GM23338 (cell line): ENCODE measurements at regions not wholly inside any gene's neighbourhood (a gene's known extent, or its start where the extent isn't known, plus 50 kb on each side); places are given as distances from the start of the nearest gene placed in this dataset.

Experiments
- ATAC-seq: fragments of 200-7000 bp; cut with Tn5 transposase; 3 replicates; pipeline ENCODE4 v1.9.1; 2020
- DNase-seq: peaks from one replicate; pipeline ENCODE4 v3.0.0-alpha.2; 2015; ENCODE audit warnings: low spot score
- H2AFZ ChIP-seq: fragments of 200-600 bp; sonication (generic); 2 replicates; pipeline ENCODE4 v1.8.0; 2016; ENCODE audit warnings: antibody characterized with exemption, mild to moderate bottlenecking, moderate library complexity
- H3F3A ChIP-seq: fragments of 200-600 bp; sonication (generic); replicated peaks from 2 replicates; pipeline ENCODE4 v1.8.0; 2017; ENCODE audit warnings: antibody characterized with exemption, mixed run types, low read depth
- H3K27ac ChIP-seq: fragments of 200-600 bp; sonication (generic); 2 replicates; pipeline ENCODE4 v1.6.1; 2016; ENCODE audit warnings: low read depth
- H3K27me3 ChIP-seq: fragments of 200-600 bp; sonication (generic); 2 replicates; pipeline ENCODE4 v1.8.0; 2016; ENCODE audit warnings: mild to moderate bottlenecking, mixed run types, moderate library complexity; ENCODE audit not compliant: insufficient read depth
- H3K36me3 ChIP-seq: fragments of 200-600 bp; sonication (generic); 2 replicates; pipeline ENCODE4 v1.8.0; 2016; ENCODE audit warnings: mild to moderate bottlenecking; ENCODE audit not compliant: insufficient read depth
- H3K4me1 ChIP-seq: fragments of 200-600 bp; sonication (generic); 2 replicates; pipeline ENCODE4 v1.8.0; 2016; ENCODE audit warnings: mild to moderate bottlenecking, moderate library complexity; ENCODE audit not compliant: insufficient read depth
- H3K4me2 ChIP-seq: fragments of 200-600 bp; sonication (generic); 2 replicates; pipeline ENCODE4 v1.7.1; 2017; ENCODE audit warnings: mixed run types
- H3K4me3 ChIP-seq: fragments of 200-600 bp; sonication (generic); 2 replicates; pipeline ENCODE4 v1.6.1; 2016; ENCODE audit warnings: mixed run types
- H3K79me2 ChIP-seq: fragments of 200-600 bp; sonication (generic); replicated peaks from 2 replicates; pipeline ENCODE4 v1.8.0; 2017; ENCODE audit warnings: mild to moderate bottlenecking; ENCODE audit not compliant: insufficient read depth
- H3K9me2 ChIP-seq: fragments of 200-600 bp; sonication (generic); 2 replicates; pipeline ENCODE4 v1.8.0; 2017; ENCODE audit not compliant: insufficient read depth
- H4K20me1 ChIP-seq: fragments of 200-600 bp; sonication (generic); replicated peaks from 2 replicates; pipeline ENCODE4 v1.8.0; 2017; ENCODE audit warnings: mild to moderate bottlenecking; ENCODE audit not compliant: insufficient read depth
- H3K27ac Mint-ChIP-seq: 2 replicates; pipeline ENCODE4 v1.8.0; 2020; ENCODE audit warnings: inconsistent platforms, mild to moderate bottlenecking, moderate library complexity, mixed read lengths
- H3K27me3 Mint-ChIP-seq: 3 replicates; pipeline ENCODE4 v1.8.0; 2022; ENCODE audit warnings: low read depth, mild to moderate bottlenecking, moderate library complexity, mixed read lengths, inconsistent platforms; ENCODE audit not compliant: insufficient read depth, poor library complexity
- H3K36me3 Mint-ChIP-seq: 3 replicates; pipeline ENCODE4 v1.8.0; 2021; ENCODE audit warnings: low read depth, mild to moderate bottlenecking, inconsistent platforms, moderate library complexity, mixed read lengths
- H3K4me1 Mint-ChIP-seq: 3 replicates; pipeline ENCODE4 v1.8.0; 2020; ENCODE audit warnings: mild to moderate bottlenecking, inconsistent platforms, mixed read lengths
- H3K4me3 Mint-ChIP-seq: 3 replicates; pipeline ENCODE4 v1.8.0; 2021; ENCODE audit warnings: moderate library complexity, mild to moderate bottlenecking, inconsistent platforms, mixed read lengths
- H3K9me3 Mint-ChIP-seq: 3 replicates; pipeline ENCODE4 v1.8.0; 2020; ENCODE audit warnings: moderate library complexity, mild to moderate bottlenecking, inconsistent platforms, mixed read lengths
- CTCF ChIP-seq, 2 experiments: fragments of 200-600 bp in 1 of 2; sonication (generic) in 1 of 2; conservative IDR thresholded peaks; 2 replicates each; pipeline versions ENCODE4 v1.5.1 to v1.6.1; 2016 to 2017; ENCODE audit warnings: antibody characterized with exemption in 2 of 2, low read depth in 2 of 2, mild to moderate bottlenecking in 2 of 2, moderate library complexity in 1 of 2
- ETS1 ChIP-seq: IDR thresholded peaks from 2 replicates; pipeline ENCODE4 v1.6.1; 2016; ENCODE audit warnings: antibody characterized with exemption
- EZH2phosphoT487 ChIP-seq: fragments of 200-600 bp; sonication (generic); IDR thresholded peaks from one replicate; pipeline ENCODE4 v1.8.1; 2018; ENCODE audit warnings: antibody characterized with exemption; ENCODE audit not compliant: unreplicated experiment
- JUNB ChIP-seq: IDR thresholded peaks from one replicate; pipeline ENCODE4 v1.6.1; 2016; ENCODE audit warnings: antibody characterized with exemption; ENCODE audit not compliant: unreplicated experiment
- POLR2AphosphoS5 ChIP-seq: IDR thresholded peaks from 2 replicates; pipeline ENCODE4 v1.6.1; 2016; ENCODE audit warnings: antibody characterized with exemption, low read depth
- STAT1 ChIP-seq: IDR thresholded peaks from one replicate; pipeline ENCODE4 v1.6.1; 2016; ENCODE audit warnings: antibody characterized with exemption; ENCODE audit not compliant: unreplicated experiment
- ZNF114 ChIP-seq: fragments of 250-450 bp; sonication (Bioruptor Pico); IDR thresholded peaks from 2 replicates; pipeline ENCODE4 v1.5.0; 2020; ENCODE audit warnings: mild to moderate bottlenecking, moderate library complexity
- TF ChIP-seq, protein P1 (sequence below): IDR thresholded peaks from one replicate; pipeline ENCODE4 v1.6.1; 2018; ENCODE audit warnings: antibody characterized with exemption; ENCODE audit not compliant: unreplicated experiment

DNA sequence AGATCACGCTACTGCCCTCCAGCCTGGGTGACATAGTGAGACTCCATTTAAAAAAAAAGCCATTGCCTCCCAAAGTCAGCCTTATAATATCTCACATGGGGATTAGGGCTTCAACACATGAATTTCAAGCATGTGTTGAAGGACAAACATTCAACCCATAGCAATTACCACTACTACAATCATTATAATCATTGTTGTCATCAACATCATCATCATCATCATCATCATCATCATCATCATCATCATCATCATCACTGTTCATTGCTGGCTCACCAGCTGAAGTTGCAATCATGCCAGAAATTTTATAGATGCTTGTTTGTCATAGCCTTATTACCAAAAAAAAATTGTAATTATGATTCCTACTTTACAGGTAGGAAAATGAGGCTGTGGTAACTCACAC is 762.9 kb downstream of the METTL15 start (continued):
- no peak for TF ChIP-seq CTCF (conservative IDR thresholded peaks at IDR 0.05; ENCODE audit: low read depth in 2 of 2)
- no peak for TF ChIP-seq POLR2AphosphoS5
- TF ChIP-seq, protein P1, sequence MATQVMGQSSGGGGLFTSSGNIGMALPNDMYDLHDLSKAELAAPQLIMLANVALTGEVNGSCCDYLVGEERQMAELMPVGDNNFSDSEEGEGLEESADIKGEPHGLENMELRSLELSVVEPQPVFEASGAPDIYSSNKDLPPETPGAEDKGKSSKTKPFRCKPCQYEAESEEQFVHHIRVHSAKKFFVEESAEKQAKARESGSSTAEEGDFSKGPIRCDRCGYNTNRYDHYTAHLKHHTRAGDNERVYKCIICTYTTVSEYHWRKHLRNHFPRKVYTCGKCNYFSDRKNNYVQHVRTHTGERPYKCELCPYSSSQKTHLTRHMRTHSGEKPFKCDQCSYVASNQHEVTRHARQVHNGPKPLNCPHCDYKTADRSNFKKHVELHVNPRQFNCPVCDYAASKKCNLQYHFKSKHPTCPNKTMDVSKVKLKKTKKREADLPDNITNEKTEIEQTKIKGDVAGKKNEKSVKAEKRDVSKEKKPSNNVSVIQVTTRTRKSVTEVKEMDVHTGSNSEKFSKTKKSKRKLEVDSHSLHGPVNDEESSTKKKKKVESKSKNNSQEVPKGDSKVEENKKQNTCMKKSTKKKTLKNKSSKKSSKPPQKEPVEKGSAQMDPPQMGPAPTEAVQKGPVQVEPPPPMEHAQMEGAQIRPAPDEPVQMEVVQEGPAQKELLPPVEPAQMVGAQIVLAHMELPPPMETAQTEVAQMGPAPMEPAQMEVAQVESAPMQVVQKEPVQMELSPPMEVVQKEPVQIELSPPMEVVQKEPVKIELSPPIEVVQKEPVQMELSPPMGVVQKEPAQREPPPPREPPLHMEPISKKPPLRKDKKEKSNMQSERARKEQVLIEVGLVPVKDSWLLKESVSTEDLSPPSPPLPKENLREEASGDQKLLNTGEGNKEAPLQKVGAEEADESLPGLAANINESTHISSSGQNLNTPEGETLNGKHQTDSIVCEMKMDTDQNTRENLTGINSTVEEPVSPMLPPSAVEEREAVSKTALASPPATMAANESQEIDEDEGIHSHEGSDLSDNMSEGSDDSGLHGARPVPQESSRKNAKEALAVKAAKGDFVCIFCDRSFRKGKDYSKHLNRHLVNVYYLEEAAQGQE: no peak
- TF ChIP-seq ETS1: no peak
- TF ChIP-seq EZH2phosphoT487: no peak
- no peak for TF ChIP-seq STAT1
- no peak for TF ChIP-seq ZNF114

DNA sequence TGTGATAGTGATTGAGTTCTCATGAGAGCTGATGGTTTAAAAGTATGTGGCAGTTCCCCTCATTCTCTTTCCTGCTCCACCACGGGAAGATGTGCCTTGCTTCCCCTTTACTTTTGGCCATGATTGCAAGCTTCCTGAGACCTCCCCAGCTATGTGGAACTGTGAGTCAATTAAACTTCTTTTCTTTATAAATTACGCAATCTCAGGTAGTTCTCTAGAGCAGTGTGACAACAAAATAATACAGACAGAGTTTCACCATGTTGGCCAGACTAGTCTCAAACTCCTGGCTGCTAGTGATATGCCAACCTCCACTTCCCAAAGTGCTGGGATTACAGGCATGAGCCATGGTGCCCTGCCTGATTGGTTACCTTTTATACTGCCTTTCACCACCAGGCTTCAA is 755.2 kb downstream of the METTL15 start:
- Histone ChIP-seq H3K4me3 (no peak overlapping the region), H3F3A (no peaks in the 10 kb centered on the region), H3K27ac (no peak overlapping the region), H3K27me3 (no peaks in the 10 kb centered on the region), H2AFZ (no peak overlapping the region), H3K36me3 (no peaks in the 10 kb centered on the region), H4K20me1 (no peaks in the 10 kb centered on the region), H3K9me2 (peaks cover 4% of the 10 kb centered on the region; the same call in 1 of the 2 replicates), H3K4me1 (peaks cover 25% of the 10 kb centered on the region), H3K4me2 (no peak overlapping the region), H3K79me2 (no peaks in the 10 kb centered on the region)
- H3K4me3 Mint-ChIP-seq: no peak overlapping the region
- no peak overlapping the region for H3K27ac Mint-ChIP-seq
- TF ChIP-seq JUNB: no peak
- TF ChIP-seq ETS1: no peak
- TF ChIP-seq STAT1: no peak
- ATAC-seq (no peak), DNase-seq (no peak)
- peaks cover 6% of the 10 kb centered on the region; the same call in 2 of the 3 replicates for H3K9me3 Mint-ChIP-seq
- peaks cover 4% of the 10 kb centered on the region; the same call in 2 of the 3 replicates for H3K36me3 Mint-ChIP-seq
- no peaks in the 10 kb centered on the region for H3K27me3 Mint-ChIP-seq
- H3K4me1 Mint-ChIP-seq: peaks cover 12% of the 10 kb centered on the region
